ENCODE measurements at regions not wholly inside any gene's neighbourhood (a gene's known extent, or its start where the extent isn't known, plus 50 kb on each side); places are given as distances from the start of the nearest gene placed in this dataset.
"Not testable (repeated sequence)": the region's sequence is repeated elsewhere in the genome, so short reads cannot be mapped to it uniquely, and the experiment has no call there.

DNA sequence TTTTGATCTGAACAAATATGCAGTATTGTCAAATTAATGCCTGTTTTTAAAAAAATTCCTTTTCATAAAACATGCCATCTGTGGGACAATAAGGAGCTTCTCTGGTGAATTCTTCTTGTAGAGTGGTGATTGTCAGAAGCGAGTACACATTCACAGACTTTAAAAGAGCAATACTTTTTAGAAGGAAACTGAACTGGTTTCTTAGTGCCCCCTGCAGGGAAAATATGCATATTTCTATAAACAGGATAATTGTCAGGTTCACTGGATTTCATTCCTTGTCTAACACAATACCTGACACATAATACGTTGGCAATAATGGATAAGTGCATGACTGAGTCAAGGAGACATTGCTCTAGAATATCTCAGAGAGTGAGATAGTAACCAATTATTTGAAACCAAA is 133.7 kb downstream of the KIF4B start:
- intact Hi-C loops (cut with DNase I) = no loop called here
- no peak for ATAC-seq

DNA sequence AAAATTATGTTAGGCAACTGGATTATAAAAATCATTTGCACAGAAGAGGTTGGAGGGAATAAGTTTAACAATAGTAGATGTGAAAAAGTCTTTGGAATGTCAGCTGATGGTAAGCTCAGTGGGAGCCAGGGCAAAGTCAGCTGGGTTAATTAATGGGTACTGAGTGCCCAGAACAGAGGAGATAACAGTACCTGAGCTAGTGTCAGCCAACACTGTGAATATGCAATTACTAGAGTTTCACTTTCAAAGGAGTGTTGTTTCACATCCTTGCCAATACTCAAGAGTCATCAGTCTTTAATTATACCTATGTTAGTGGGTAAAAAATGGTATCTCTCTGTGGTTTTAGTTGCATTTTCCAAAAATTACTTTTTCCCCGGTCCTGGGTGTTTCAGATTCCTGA is 135.1 kb downstream of the KIF4B start:
- TF ChIP-seq, protein P1, sequence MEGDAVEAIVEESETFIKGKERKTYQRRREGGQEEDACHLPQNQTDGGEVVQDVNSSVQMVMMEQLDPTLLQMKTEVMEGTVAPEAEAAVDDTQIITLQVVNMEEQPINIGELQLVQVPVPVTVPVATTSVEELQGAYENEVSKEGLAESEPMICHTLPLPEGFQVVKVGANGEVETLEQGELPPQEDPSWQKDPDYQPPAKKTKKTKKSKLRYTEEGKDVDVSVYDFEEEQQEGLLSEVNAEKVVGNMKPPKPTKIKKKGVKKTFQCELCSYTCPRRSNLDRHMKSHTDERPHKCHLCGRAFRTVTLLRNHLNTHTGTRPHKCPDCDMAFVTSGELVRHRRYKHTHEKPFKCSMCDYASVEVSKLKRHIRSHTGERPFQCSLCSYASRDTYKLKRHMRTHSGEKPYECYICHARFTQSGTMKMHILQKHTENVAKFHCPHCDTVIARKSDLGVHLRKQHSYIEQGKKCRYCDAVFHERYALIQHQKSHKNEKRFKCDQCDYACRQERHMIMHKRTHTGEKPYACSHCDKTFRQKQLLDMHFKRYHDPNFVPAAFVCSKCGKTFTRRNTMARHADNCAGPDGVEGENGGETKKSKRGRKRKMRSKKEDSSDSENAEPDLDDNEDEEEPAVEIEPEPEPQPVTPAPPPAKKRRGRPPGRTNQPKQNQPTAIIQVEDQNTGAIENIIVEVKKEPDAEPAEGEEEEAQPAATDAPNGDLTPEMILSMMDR (IDR thresholded peaks at IDR 0.05) = no peak

More for the DNA sequence above, 133.7 kb downstream of the KIF4B start:
- Histone ChIP-seq H3K4me3 (no peak overlapping the region), H3K9me3 (no peaks in the 10 kb centered on the region), H3K27me3 (no peaks in the 10 kb centered on the region), H3K36me3 (no peaks in the 10 kb centered on the region), H3K4me1 (no peaks in the 10 kb centered on the region), H3K27ac (no peak overlapping the region)
- DNase-seq = no peak
- TF ChIP-seq, protein P1 (IDR thresholded peaks at IDR 0.05) = peak; percentile 21

DNA sequence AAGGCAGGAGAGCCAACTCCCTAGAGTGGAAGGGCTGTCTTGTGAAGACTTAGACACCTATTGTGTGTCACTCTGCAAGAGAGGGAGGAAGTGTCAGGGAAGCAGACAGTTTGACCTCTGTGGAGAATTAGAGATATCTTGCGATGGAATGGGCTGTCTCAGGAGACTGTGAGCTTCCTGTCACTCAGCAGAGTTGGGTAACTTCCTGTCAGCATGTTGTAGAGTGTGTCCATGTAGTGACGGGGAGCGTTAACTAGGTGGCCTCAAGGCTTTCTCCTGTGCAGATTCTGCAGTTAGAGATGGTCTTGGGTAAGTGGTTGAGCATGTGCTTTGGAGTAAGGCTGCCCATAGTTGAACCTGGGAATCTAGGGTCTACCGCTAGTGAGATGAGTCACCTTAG is 136.5 kb downstream of the KIF4B start:
- H3K4me1 ChIP-seq = no peaks in the 10 kb centered on the region
- intact Hi-C loops (cut with DNase I) = no loop called here
- DNase-seq = no peak
- no peaks in the 10 kb centered on the region for H3K9me3 ChIP-seq
- H3K4me3 ChIP-seq = no peak overlapping the region
- no peak overlapping the region for H3K27ac ChIP-seq
- H3K27me3 ChIP-seq = no peaks in the 10 kb centered on the region
- ATAC-seq = peak; percentile 55
- no peaks in the 10 kb centered on the region for H3K36me3 ChIP-seq
- TF ChIP-seq, protein P1 (IDR thresholded peaks at IDR 0.05) = no peak

More for the DNA sequence above, 135.1 kb downstream of the KIF4B start:
- Histone ChIP-seq H3K27me3 (no peaks in the 10 kb centered on the region), H3K9me3 (no peaks in the 10 kb centered on the region), H3K36me3 (no peaks in the 10 kb centered on the region), H3K4me1 (no peaks in the 10 kb centered on the region), H3K4me3 (no peak overlapping the region), H3K27ac (no peak overlapping the region)
- no peak for DNase-seq
- intact Hi-C loops (cut with DNase I) = no loop called here
- ATAC-seq = no peak

DNA sequence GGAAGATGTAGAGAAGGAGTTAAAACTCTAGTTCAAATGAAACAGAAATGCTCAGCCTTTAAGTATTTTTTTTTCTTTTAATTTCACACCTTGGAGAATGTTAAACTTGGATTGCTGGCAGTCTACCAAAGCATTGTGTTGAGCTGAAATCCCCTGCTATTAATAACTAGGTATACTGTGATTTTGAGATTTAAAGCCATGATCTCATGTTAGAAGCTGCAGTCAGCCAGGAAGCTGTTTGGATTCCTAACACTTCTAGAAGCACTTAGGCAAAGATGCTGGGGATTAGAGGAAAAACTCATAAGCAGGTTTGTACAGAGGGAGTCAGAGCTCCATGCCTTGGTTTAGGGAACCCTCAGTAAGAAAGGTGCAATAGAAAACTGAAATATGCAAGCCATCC is 141.4 kb downstream of the KIF4B start:
- intact Hi-C loops (cut with DNase I) = no loop called here
- no peaks in the 10 kb centered on the region for H3K9me3 ChIP-seq
- H3K4me3 ChIP-seq = no peak overlapping the region
- no peaks in the 10 kb centered on the region for H3K36me3 ChIP-seq
- ATAC-seq = no peak
- no peak overlapping the region for H3K27ac ChIP-seq
- no peak for DNase-seq
- no peaks in the 10 kb centered on the region for H3K27me3 ChIP-seq
- TF ChIP-seq, protein P1 (IDR thresholded peaks at IDR 0.05) = no peak
- no peaks in the 10 kb centered on the region for H3K4me1 ChIP-seq

DNA sequence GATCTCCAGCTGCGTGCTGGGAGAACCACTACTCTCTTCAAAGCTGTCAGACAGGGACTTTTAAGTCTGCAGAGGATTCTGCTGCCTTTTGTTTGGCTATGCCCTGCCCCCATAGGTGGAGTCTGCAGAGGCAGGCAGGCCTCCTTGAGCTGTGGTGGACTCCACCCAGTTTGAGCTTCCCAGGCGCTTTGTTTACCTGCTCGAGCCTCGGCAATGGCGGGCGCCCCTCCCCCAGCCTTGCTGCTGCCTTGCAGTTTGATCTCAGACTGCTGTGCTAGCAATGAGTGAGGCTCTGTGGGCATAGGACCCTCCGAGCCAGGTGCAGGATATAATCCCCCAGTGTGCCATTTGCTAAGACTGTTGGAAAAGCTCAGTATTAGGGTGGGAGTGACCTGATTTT is 149.5 kb downstream of the KIF4B start:
- intact Hi-C loops (cut with DNase I); DNase-seq; H3K36me3 ChIP-seq; H3K27me3 ChIP-seq; H3K27ac ChIP-seq; ATAC-seq; H3K9me3 ChIP-seq; H3K4me1 ChIP-seq; H3K4me3 ChIP-seq: not testable (repeated sequence)

DNA sequence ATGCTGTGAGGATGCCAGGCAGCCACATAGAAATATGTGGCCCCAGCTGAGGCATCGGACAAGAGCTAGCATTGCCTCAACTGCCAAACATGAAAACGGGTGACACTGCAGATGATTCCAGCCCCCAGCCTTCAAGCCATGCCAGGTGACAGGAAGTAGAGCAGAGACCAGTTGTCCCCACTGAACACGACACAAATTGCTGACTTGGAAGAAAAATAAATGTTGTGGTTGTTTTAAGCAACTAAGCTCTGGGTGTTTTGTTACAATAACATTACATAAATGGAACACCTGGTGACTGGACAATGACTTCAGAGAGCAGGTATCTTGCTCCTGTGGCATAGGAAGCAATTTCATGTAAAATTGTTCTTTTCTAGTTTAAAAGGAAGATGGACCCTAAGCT is 154.2 kb downstream of the KIF4B start:
- Histone ChIP-seq H3K27me3 (no peaks in the 10 kb centered on the region), H3K4me1 (no peaks in the 10 kb centered on the region), H3K9me3 (no peaks in the 10 kb centered on the region), H3K36me3 (no peaks in the 10 kb centered on the region), H3K4me3 (no peak overlapping the region), H3K27ac (no peak overlapping the region)
- intact Hi-C loops (cut with DNase I) = no loop called here
- TF ChIP-seq, protein P1 (IDR thresholded peaks at IDR 0.05) = no peak
- no peak for DNase-seq
- ATAC-seq = no peak
